ENCODE measurements at regions not wholly inside any gene's neighbourhood (a gene's known extent, or its start where the extent isn't known, plus 50 kb on each side); places are given as distances from the start of the nearest gene placed in this dataset.

DNA sequence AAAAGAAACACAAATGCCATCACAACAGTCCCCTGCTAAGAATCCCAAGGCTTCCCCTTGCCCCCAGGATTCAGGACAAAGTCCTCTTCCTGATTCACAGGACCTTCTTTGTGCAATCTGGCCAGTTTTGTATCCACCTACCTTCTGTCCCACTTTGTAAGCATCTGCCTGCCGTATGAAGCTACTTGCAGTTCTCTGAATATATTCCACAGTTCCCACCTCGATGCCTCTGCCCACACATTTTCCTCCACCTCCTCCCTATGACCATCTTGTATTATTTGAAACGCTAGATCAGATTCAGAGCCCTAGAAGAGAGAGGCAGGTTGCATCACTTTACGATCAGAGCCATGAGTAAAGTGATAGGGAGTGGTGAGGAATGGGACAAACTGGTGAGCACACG, 159.2 kb upstream of the XYLT1 start:
- Histone ChIP-seq H3K36me3 (ENCODE audit: insufficient read depth, low read length) (no peaks in the 10 kb centered on the region), H3K4me3 (ENCODE audit: low read depth in 1 of 2, low read length in 2 of 2) (no peak overlapping the region), H3K27ac (ENCODE audit: low read depth, low read length) (no peak overlapping the region), H3K4me1 (ENCODE audit: insufficient read depth, low read length) (no peaks in the 10 kb centered on the region), H3K9me3 (ENCODE audit: low read length) (no peaks in the 10 kb centered on the region), H3K27me3 (ENCODE audit: control insufficient read depth in 1 of 2, insufficient read depth in 2 of 2, low read length in 2 of 2) (no peaks in the 10 kb centered on the region), H3K9ac (ENCODE audit: low read length) (no peak overlapping the region)

DNA sequence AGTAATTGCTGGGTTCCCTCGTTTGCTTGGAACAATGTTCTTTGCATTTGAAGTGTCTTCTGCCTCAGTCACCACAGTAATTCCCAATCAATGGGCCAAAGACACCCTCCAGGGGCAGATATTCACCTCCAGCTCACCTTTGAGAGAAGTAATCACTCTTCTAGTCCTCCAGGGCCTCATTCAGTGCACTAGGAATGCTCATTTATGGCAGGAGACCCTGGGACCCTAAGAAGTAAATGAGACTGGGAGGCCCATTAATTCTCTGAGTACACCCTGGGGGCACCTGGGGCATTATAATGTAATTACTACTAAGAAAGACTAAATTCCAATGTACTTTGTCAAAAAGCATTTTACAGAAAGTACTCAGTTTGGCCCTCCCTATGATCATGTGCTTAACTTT, 158.2 kb upstream of the XYLT1 start:
- Histone ChIP-seq H3K9ac (ENCODE audit: low read length) (no peak overlapping the region), H3K4me3 (ENCODE audit: low read depth in 1 of 2, low read length in 2 of 2) (no peak overlapping the region), H3K9me3 (ENCODE audit: low read length) (no peaks in the 10 kb centered on the region), H3K4me1 (ENCODE audit: insufficient read depth, low read length) (no peaks in the 10 kb centered on the region), H3K27me3 (ENCODE audit: control insufficient read depth in 1 of 2, insufficient read depth in 2 of 2, low read length in 2 of 2) (no peaks in the 10 kb centered on the region), H3K27ac (ENCODE audit: low read depth, low read length) (no peak overlapping the region), H3K36me3 (ENCODE audit: insufficient read depth, low read length) (no peaks in the 10 kb centered on the region)

DNA sequence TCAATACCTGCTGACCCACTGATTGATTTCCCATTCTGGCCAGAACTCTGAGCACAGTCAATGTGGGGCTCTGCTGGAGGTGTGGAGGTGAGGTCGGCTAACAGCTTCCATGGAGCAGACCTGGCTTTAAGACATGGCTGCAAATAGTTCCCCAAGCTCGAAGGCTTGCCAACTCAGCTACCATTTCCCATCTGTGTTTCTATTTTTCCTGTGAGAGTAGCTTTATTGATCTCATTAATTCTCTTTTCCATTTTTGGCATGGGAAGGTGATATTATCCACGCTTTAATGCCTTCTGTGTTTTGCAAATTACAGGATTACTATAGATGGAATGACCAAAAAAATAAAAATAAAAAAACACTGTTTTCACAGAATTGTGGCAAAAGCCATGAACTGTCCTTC, 151.6 kb upstream of the XYLT1 start:
- Histone ChIP-seq H3K27ac (ENCODE audit: low read depth, low read length) (no peak overlapping the region), H3K4me3 (ENCODE audit: low read depth in 1 of 2, low read length in 2 of 2) (no peak overlapping the region), H3K9me3 (ENCODE audit: low read length) (no peaks in the 10 kb centered on the region), H3K9ac (ENCODE audit: low read length) (no peak overlapping the region), H3K4me1 (ENCODE audit: insufficient read depth, low read length) (no peaks in the 10 kb centered on the region), H3K36me3 (ENCODE audit: insufficient read depth, low read length) (no peaks in the 10 kb centered on the region), H3K27me3 (ENCODE audit: control insufficient read depth in 1 of 2, insufficient read depth in 2 of 2, low read length in 2 of 2) (no peaks in the 10 kb centered on the region)

DNA sequence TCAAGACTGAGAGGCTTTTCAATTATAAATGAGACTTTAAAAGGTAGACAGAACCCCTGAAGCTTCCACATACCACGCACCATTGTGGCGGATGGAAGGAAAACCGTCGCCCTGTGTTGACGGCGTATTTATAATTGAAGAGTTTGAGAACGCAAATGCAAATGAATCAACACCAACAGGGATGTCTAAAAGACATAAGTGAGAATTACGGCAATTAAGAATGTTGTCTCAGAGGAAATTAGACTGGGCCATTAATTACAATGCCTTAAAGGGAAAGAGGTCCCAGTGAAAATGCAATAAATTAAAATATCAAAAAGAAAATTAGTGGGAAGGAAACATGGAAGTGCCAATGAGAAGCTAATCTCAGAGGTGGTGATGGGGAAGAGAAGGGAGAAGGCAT, 148.5 kb upstream of the XYLT1 start:
- Histone ChIP-seq H3K9me3 (ENCODE audit: low read length) (no peaks in the 10 kb centered on the region), H3K27me3 (ENCODE audit: control insufficient read depth in 1 of 2, insufficient read depth in 2 of 2, low read length in 2 of 2) (no peaks in the 10 kb centered on the region), H3K4me3 (ENCODE audit: low read depth in 1 of 2, low read length in 2 of 2) (no peak overlapping the region), H3K36me3 (ENCODE audit: insufficient read depth, low read length) (no peaks in the 10 kb centered on the region), H3K4me1 (ENCODE audit: insufficient read depth, low read length) (no peaks in the 10 kb centered on the region), H3K27ac (ENCODE audit: low read depth, low read length) (no peak overlapping the region), H3K9ac (ENCODE audit: low read length) (no peak overlapping the region)

DNA sequence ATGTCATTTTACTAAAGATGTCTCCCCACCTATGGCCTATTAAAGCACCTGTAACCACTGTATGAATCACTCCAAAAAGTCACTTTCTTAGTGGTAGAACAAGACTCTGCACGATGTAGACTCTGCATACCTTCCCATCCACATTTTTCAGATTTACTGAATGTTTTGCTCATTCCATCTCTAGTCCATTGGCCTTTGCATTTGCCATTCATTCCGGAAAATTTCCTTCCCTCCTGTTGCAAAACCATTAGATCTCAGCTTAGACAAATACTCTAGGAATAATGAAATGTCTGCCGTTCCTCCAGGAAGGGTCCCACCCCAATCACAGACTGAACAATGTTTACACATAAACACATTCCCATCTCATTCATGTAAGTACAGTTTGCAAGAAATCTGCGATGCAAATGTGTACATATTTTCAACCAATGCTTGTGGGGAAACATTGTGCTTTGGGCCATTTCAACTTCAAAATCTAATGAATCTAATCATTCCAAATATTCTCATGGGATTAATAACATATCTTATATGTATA, 146.3 kb upstream of the XYLT1 start:
- no peak overlapping the region for H3K27ac ChIP-seq (ENCODE audit: low read depth, low read length)
- H3K27me3 ChIP-seq (ENCODE audit: control insufficient read depth in 1 of 2, insufficient read depth in 2 of 2, low read length in 2 of 2) = no peaks in the 10 kb centered on the region
- H3K4me1 ChIP-seq (ENCODE audit: insufficient read depth, low read length) = no peaks in the 10 kb centered on the region
- no peak overlapping the region for H3K9ac ChIP-seq (ENCODE audit: low read length)
- H3K9me3 ChIP-seq (ENCODE audit: low read length) = no peaks in the 10 kb centered on the region
- no peaks in the 10 kb centered on the region for H3K36me3 ChIP-seq (ENCODE audit: insufficient read depth, low read length)
- no peak overlapping the region for H3K4me3 ChIP-seq (ENCODE audit: low read depth in 1 of 2, low read length in 2 of 2)

DNA sequence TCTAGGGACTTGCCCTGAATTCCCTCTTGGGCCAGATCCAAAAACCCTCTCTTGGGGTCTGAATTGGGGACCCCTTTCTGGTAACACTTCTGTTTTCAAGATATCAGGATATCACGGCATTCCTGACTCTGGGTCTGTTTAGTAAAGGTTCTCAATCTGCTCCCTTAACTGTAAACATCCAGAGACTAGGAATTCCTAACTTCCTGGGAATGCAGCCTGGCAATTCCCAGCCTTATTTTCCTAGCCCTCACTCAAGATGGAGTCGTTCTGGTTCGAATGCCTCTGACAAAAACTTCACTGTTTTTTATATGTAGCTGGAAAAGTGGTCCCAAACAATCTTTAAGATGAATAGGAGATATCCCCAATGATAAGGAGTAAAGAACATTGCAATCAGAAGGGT, 141.6 kb upstream of the XYLT1 start:
- H3K27me3 ChIP-seq (ENCODE audit: control insufficient read depth in 1 of 2, insufficient read depth in 2 of 2, low read length in 2 of 2) = no peaks in the 10 kb centered on the region
- H3K4me3 ChIP-seq (ENCODE audit: low read depth in 1 of 2, low read length in 2 of 2) = no peak overlapping the region
- H3K36me3 ChIP-seq (ENCODE audit: insufficient read depth, low read length) = no peaks in the 10 kb centered on the region
- no peaks in the 10 kb centered on the region for H3K9me3 ChIP-seq (ENCODE audit: low read length)
- H3K4me1 ChIP-seq (ENCODE audit: insufficient read depth, low read length) = no peaks in the 10 kb centered on the region
- H3K9ac ChIP-seq (ENCODE audit: low read length) = no peak overlapping the region
- no peak overlapping the region for H3K27ac ChIP-seq (ENCODE audit: low read depth, low read length)

DNA sequence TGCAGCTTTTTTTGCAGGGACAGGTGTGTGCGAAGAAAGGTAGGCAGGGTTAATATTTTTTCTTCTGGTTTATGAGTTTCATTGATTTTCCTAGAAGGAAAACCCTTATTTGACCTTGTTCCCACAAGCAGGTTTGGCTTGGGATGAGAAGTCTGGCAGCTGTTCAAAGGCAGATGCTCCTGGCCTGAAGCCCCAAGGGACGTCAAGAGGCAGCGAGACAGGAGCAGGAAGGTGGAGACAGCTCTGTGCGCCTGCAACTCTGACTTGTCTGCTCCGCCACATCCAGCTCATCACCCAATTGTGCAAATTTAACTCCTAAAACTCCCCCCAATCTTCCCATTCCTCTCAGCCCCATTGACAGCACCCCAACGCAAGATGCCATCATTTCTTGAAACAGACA, 136.8 kb upstream of the XYLT1 start:
- no peak overlapping the region for H3K27ac ChIP-seq (ENCODE audit: low read depth, low read length)
- H3K36me3 ChIP-seq (ENCODE audit: insufficient read depth, low read length) = no peaks in the 10 kb centered on the region
- no peaks in the 10 kb centered on the region for H3K4me1 ChIP-seq (ENCODE audit: insufficient read depth, low read length)
- no peaks in the 10 kb centered on the region for H3K9me3 ChIP-seq (ENCODE audit: low read length)
- no peak overlapping the region for H3K9ac ChIP-seq (ENCODE audit: low read length)
- H3K27me3 ChIP-seq (ENCODE audit: control insufficient read depth in 1 of 2, insufficient read depth in 2 of 2, low read length in 2 of 2) = no peaks in the 10 kb centered on the region
- H3K4me3 ChIP-seq (ENCODE audit: low read depth in 1 of 2, low read length in 2 of 2) = no peak overlapping the region

DNA sequence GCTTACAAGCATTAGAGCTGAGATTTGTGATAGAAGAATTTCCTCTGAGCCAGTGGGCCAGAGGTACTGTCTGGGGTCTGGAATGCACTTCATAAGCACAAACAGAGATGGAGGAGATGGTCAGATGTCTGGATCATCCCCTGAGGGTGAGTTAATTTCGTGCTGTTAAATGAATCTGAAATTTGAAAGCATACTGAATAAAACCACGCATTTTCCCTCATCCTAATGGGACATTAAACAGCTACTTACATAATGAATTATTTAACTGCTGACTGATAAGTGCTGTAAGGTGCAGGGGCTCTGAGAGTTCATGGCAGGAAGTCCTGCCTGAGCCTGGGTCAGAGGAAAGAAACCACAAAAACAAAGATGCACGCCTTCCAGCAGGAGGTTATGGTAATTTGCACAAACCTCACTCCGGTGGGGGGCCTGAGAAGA, 136.3 kb upstream of the XYLT1 start:
- H3K4me1 ChIP-seq (ENCODE audit: insufficient read depth, low read length) = no peaks in the 10 kb centered on the region
- no peaks in the 10 kb centered on the region for H3K27me3 ChIP-seq (ENCODE audit: control insufficient read depth in 1 of 2, insufficient read depth in 2 of 2, low read length in 2 of 2)
- no peaks in the 10 kb centered on the region for H3K36me3 ChIP-seq (ENCODE audit: insufficient read depth, low read length)
- H3K9me3 ChIP-seq (ENCODE audit: low read length) = no peaks in the 10 kb centered on the region
- no peak overlapping the region for H3K9ac ChIP-seq (ENCODE audit: low read length)
- no peak overlapping the region for H3K4me3 ChIP-seq (ENCODE audit: low read depth in 1 of 2, low read length in 2 of 2)
- no peak overlapping the region for H3K27ac ChIP-seq (ENCODE audit: low read depth, low read length)

DNA sequence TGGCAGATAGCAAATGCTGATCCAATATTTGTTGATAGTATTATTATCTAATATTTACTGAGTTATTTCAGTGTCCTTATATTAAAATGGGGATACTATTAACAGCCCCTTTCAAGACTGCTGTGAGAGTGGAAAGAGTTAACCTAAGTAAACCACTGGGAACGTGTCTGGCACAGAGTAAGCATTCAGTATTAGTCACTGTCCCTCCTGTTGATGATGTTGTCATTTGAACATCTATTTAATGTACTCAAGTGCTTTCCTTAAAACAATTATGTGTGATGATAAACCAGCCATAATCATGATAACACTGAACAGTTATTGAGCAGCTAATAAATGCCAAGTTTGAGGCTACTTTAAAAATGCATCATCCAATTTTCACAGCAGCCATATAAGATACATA, 135.7 kb upstream of the XYLT1 start:
- Histone ChIP-seq H3K27me3 (ENCODE audit: control insufficient read depth in 1 of 2, insufficient read depth in 2 of 2, low read length in 2 of 2) (no peaks in the 10 kb centered on the region), H3K36me3 (ENCODE audit: insufficient read depth, low read length) (no peaks in the 10 kb centered on the region), H3K9me3 (ENCODE audit: low read length) (no peaks in the 10 kb centered on the region), H3K9ac (ENCODE audit: low read length) (no peak overlapping the region), H3K27ac (ENCODE audit: low read depth, low read length) (no peak overlapping the region), H3K4me1 (ENCODE audit: insufficient read depth, low read length) (no peaks in the 10 kb centered on the region), H3K4me3 (ENCODE audit: low read depth in 1 of 2, low read length in 2 of 2) (no peak overlapping the region)

DNA sequence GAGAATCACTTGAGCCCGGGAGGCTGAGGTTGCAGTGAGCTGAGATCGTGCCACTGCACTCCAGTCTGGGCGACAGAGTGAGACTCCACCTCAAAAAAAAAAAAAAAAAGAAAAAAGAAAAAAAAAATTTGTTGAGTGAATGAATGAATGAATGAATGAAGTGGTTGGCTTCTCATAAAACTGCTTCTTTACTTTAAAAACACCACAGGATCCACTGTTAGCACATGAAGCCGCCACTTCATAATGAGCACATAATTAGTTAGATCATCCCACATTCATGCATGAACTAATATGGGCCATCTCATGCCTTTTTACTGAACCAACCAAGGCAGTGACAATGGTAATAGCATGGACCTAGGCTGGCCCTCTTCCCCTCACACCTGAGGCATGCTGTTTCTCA, 135.0 kb upstream of the XYLT1 start:
- no peak overlapping the region for H3K27ac ChIP-seq (ENCODE audit: low read depth, low read length)
- H3K9me3 ChIP-seq (ENCODE audit: low read length) = no peaks in the 10 kb centered on the region
- no peak overlapping the region for H3K9ac ChIP-seq (ENCODE audit: low read length)
- no peaks in the 10 kb centered on the region for H3K4me1 ChIP-seq (ENCODE audit: insufficient read depth, low read length)
- H3K4me3 ChIP-seq (ENCODE audit: low read depth in 1 of 2, low read length in 2 of 2) = no peak overlapping the region
- no peaks in the 10 kb centered on the region for H3K36me3 ChIP-seq (ENCODE audit: insufficient read depth, low read length)
- no peaks in the 10 kb centered on the region for H3K27me3 ChIP-seq (ENCODE audit: control insufficient read depth in 1 of 2, insufficient read depth in 2 of 2, low read length in 2 of 2)

DNA sequence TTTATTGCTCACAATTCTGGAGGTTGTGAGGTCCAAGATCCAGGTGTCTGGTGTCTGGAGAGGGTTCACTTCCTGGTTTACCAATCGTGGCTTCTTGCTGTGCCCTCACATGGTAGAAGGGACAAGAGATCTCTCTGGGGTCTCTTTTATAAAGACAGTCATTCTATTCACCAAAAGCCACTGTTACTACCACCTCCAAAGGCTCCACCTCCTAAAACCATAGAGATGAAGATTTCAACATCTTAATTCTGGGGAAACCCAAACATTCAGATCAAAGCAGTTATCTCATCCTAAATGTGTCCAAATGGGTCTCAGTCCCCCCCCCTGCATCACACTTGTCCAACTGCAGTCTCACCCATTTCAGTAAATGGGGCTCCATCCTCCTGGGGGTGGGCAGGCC, 132.9 kb upstream of the XYLT1 start:
- Histone ChIP-seq H3K27me3 (ENCODE audit: control insufficient read depth in 1 of 2, insufficient read depth in 2 of 2, low read length in 2 of 2) (no peaks in the 10 kb centered on the region), H3K9ac (ENCODE audit: low read length) (no peak overlapping the region), H3K9me3 (ENCODE audit: low read length) (no peaks in the 10 kb centered on the region), H3K4me1 (ENCODE audit: insufficient read depth, low read length) (no peaks in the 10 kb centered on the region), H3K4me3 (ENCODE audit: low read depth in 1 of 2, low read length in 2 of 2) (no peak overlapping the region), H3K27ac (ENCODE audit: low read depth, low read length) (no peak overlapping the region), H3K36me3 (ENCODE audit: insufficient read depth, low read length) (no peaks in the 10 kb centered on the region)

DNA sequence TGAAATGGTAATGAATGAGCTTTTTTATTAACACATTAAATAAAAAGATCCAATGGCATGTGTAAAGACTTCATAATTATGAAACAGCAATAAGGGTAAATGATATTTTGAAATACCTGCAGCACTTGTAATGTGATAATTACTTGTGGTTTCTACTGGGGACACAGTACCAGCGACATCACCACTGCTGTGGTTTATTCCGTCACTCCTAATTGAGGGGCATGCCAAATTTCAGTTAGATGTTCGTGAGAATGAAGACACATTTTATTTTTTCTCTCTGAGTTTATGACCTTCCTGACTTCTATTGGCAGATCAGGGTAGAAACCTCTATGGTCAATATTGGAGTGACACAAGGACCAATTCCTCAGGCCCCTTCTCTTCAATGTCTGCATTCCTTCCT, 131.9 kb upstream of the XYLT1 start:
- Histone ChIP-seq H3K9me3 (ENCODE audit: low read length) (no peaks in the 10 kb centered on the region), H3K36me3 (ENCODE audit: insufficient read depth, low read length) (no peaks in the 10 kb centered on the region), H3K27ac (ENCODE audit: low read depth, low read length) (no peak overlapping the region), H3K4me1 (ENCODE audit: insufficient read depth, low read length) (no peaks in the 10 kb centered on the region), H3K4me3 (ENCODE audit: low read depth in 1 of 2, low read length in 2 of 2) (no peak overlapping the region), H3K9ac (ENCODE audit: low read length) (no peak overlapping the region), H3K27me3 (ENCODE audit: control insufficient read depth in 1 of 2, insufficient read depth in 2 of 2, low read length in 2 of 2) (no peaks in the 10 kb centered on the region)

Data from muscle layer of colon (tissue), 2 donors.